ENCODE measurements at regions not wholly inside any gene's neighbourhood (a gene's known extent, or its start where the extent isn't known, plus 50 kb on each side); places are given as distances from the start of the nearest gene placed in this dataset.

- H3K79me2 ChIP-seq (replicated peaks; ENCODE audit: insufficient read depth, low read length), result peaks cover 4% of the 10 kb centered on the region
- no peaks in the 10 kb centered on the region for H3K9me3 ChIP-seq (ENCODE audit: low read length)
- H4K20me1 ChIP-seq (ENCODE audit: insufficient read depth), result no peaks in the 10 kb centered on the region
- no peaks in the 10 kb centered on the region for H3F3A ChIP-seq (ENCODE audit: insufficient read depth, low read length, poor library complexity, severe bottlenecking)
- H3K27ac ChIP-seq (ENCODE audit: low read length), result no peak overlapping the region
- H3K36me3 ChIP-seq (ENCODE audit: insufficient read depth, low read length), result no peaks in the 10 kb centered on the region
- H3K9me2 ChIP-seq (ENCODE audit: insufficient read depth, low read length), result no peaks in the 10 kb centered on the region
- no peak overlapping the region for H3K4me2 ChIP-seq (ENCODE audit: low read length)
- H3K4me3 ChIP-seq (ENCODE audit: low read length), result no peak overlapping the region
- H2AFZ ChIP-seq (ENCODE audit: low read depth, low read length), result no peak overlapping the region
- TF ChIP-seq RAD21 (conservative IDR thresholded peaks at IDR 0.05) (no peak), EZH2 (IDR thresholded peaks at IDR 0.05; ENCODE audit: borderline replicate concordance, insufficient read depth, low read length, poor library complexity, severe bottlenecking) (no peak), SMC3 (conservative IDR thresholded peaks at IDR 0.05; ENCODE audit: poor library complexity) (no peak), POLR2AphosphoS5 (IDR thresholded peaks at IDR 0.05) (no peak), TAF1 (IDR thresholded peaks at IDR 0.05; ENCODE audit: low read depth) (no peak), REST (IDR thresholded peaks at IDR 0.05; ENCODE audit: borderline replicate concordance) (no peak), MXI1 (conservative IDR thresholded peaks at IDR 0.05; ENCODE audit: poor library complexity, severe bottlenecking) (no peak), EP300 (conservative IDR thresholded peaks at IDR 0.05; ENCODE audit: poor library complexity, severe bottlenecking) (no peak)
- TF ChIP-seq, protein P1, sequence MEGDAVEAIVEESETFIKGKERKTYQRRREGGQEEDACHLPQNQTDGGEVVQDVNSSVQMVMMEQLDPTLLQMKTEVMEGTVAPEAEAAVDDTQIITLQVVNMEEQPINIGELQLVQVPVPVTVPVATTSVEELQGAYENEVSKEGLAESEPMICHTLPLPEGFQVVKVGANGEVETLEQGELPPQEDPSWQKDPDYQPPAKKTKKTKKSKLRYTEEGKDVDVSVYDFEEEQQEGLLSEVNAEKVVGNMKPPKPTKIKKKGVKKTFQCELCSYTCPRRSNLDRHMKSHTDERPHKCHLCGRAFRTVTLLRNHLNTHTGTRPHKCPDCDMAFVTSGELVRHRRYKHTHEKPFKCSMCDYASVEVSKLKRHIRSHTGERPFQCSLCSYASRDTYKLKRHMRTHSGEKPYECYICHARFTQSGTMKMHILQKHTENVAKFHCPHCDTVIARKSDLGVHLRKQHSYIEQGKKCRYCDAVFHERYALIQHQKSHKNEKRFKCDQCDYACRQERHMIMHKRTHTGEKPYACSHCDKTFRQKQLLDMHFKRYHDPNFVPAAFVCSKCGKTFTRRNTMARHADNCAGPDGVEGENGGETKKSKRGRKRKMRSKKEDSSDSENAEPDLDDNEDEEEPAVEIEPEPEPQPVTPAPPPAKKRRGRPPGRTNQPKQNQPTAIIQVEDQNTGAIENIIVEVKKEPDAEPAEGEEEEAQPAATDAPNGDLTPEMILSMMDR (IDR thresholded peaks at IDR 0.05; ENCODE audit: poor library complexity, severe bottlenecking), result no peak
- H3K9ac ChIP-seq (ENCODE audit: low read length), result no peak overlapping the region
- no peaks in the 10 kb centered on the region for H3K27me3 ChIP-seq (ENCODE audit: insufficient read depth, low read depth, low read length)
Observed at GRCh38 chr6:150751296-150751695, 114.2 kb upstream of the MTHFD1L start.

- H3K27me3 ChIP-seq (ENCODE audit: insufficient read depth, low read depth, low read length), result no peaks in the 10 kb centered on the region
- no peak for TF ChIP-seq TAF1 (IDR thresholded peaks at IDR 0.05; ENCODE audit: low read depth)
- TF ChIP-seq REST (IDR thresholded peaks at IDR 0.05; ENCODE audit: borderline replicate concordance), result no peak
- TF ChIP-seq, protein P1 (IDR thresholded peaks at IDR 0.05; ENCODE audit: poor library complexity, severe bottlenecking), result no peak
- TF ChIP-seq POLR2AphosphoS5 (IDR thresholded peaks at IDR 0.05), result no peak
- no peak for TF ChIP-seq EZH2 (IDR thresholded peaks at IDR 0.05; ENCODE audit: borderline replicate concordance, insufficient read depth, low read length, poor library complexity, severe bottlenecking)
- TF ChIP-seq SMC3 (conservative IDR thresholded peaks at IDR 0.05; ENCODE audit: poor library complexity), result no peak
- no peaks in the 10 kb centered on the region for H3F3A ChIP-seq (ENCODE audit: insufficient read depth, low read length, poor library complexity, severe bottlenecking)
- H3K4me2 ChIP-seq (ENCODE audit: low read length), result no peak overlapping the region
- H3K9me3 ChIP-seq (ENCODE audit: low read length), result no peaks in the 10 kb centered on the region
- no peak overlapping the region for H3K9ac ChIP-seq (ENCODE audit: low read length)
- no peaks in the 10 kb centered on the region for H3K79me2 ChIP-seq (replicated peaks; ENCODE audit: insufficient read depth, low read length)
- H4K20me1 ChIP-seq (ENCODE audit: insufficient read depth), result no peaks in the 10 kb centered on the region
- no peak overlapping the region for H3K27ac ChIP-seq (ENCODE audit: low read length)
- H3K9me2 ChIP-seq (ENCODE audit: insufficient read depth, low read length), result no peaks in the 10 kb centered on the region
- no peak overlapping the region for H2AFZ ChIP-seq (ENCODE audit: low read depth, low read length)
- H3K4me3 ChIP-seq (ENCODE audit: low read length), result no peak overlapping the region
- no peaks in the 10 kb centered on the region for H3K36me3 ChIP-seq (ENCODE audit: insufficient read depth, low read length)
Observed at GRCh38 chr6:150752409-150752808, 113.1 kb upstream of the MTHFD1L start.

Measured in neural cell (in vitro differentiated cells).